ENCODE measurements at regions not wholly inside any gene's neighbourhood (a gene's known extent, or its start where the extent isn't known, plus 50 kb on each side); places are given as distances from the start of the nearest gene placed in this dataset.

DNA sequence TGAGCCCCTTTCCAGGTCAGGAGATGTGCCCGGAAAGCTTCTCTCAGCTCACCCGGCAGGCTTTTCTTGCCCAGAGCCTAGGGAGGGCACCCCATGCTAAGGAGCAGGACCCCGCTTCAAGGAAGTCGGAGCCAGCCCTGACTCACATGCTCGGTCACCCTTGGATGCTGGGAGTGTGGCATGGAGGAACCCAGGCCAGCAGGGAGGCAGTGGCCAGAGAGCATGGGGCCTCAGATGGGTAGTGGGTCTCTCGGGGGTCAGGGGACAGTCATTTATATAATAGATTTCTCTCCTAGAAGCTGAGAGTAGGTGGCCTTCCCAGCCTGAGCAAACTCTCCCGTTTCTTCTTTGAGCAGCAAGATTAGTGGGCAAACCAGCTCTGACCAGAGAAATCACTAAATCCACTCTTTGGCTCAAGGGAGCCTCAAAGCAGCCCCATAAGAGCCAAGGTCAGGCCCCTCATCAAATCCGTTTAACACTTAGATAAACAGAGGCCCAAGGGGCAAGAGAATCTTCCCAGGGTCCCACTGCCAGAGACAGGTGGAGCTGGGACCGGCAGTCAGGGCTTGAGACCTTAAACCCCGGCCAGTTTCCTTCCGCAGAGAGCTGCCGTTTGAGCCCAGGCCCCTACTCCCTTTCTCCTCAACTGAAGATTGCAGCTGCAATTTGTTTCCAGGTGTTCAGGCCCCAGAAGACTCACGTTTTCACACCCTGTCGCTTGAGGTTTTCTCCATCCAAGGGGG is 113.1 kb downstream of the CYP26B1 start (continued):
- no peak for TF ChIP-seq CBX5 (IDR thresholded peaks at IDR 0.05; ENCODE audit: borderline replicate concordance, low read depth)

GRCh38 chr2:72033636-72034035 is 114.0 kb downstream of the CYP26B1 start:
- WGBS (ENCODE audit: insufficient coverage, low coverage, missing lambda C conversion rate), result 7% methylated on average over 8 of the region's 8 CpGs

More at GRCh38 chr2:72033636-72034035, 114.0 kb downstream of the CYP26B1 start:
- POLR2A ChIA-PET, result no interaction called here
- Histone ChIP-seq H3K27ac (ENCODE audit: extremely low read depth, low read depth, low read length) (no peak overlapping the region), H3K9me1 (ENCODE audit: control insufficient read depth, insufficient read depth, low read length) (no peaks in the 10 kb centered on the region), H2AFZ (ENCODE audit: low read depth, low read length) (no peak overlapping the region), H3K9ac (ENCODE audit: insufficient read depth in 1 of 2, low read depth in 2 of 2, low read length in 2 of 2) (no peak overlapping the region), H3K4me1 (replicated peaks in 1 of 2; ENCODE audit: control insufficient read depth in 2 of 2, insufficient read depth in 2 of 2, low read length in 2 of 2) (no peaks in the 10 kb centered on the region; a peak in 1 of 5 replicates), H3K4me2 (ENCODE audit: insufficient read depth, low read length) (no peak overlapping the region), H3K79me2 (ENCODE audit: control insufficient read depth, insufficient read depth, low read length) (no peaks in the 10 kb centered on the region), H3K36me3 (ENCODE audit: control insufficient read depth, insufficient read depth, low read length) (no peaks in the 10 kb centered on the region), H3K9me3 (replicated peaks; ENCODE audit: control insufficient read depth, insufficient read depth, low read depth, low read length) (no peaks in the 10 kb centered on the region), H4K20me1 (replicated peaks; ENCODE audit: control insufficient read depth, insufficient read depth, low read length) (no peaks in the 10 kb centered on the region; the same call in 1 of the 2 replicates), H3K27me3 (ENCODE audit: control insufficient read depth in 2 of 2, insufficient read depth in 2 of 2, low read length in 2 of 2) (peaks cover 0 to 31% of the 10 kb centered on the region in 2 experiments; a peak in 3 of 5 replicates), H3K4me3 (no peak overlapping the region)
- in situ Hi-C loops (cut with MboI) (no loop called here), intact Hi-C loops (cut with micrococcal nuclease) (no loop called here)
- no peak for TF ChIP-seq CCNT2 (IDR thresholded peaks at IDR 0.05; ENCODE audit: borderline replicate concordance, extremely low read depth, insufficient read length, low read depth, low read length)
- TF ChIP-seq BRF1 (IDR thresholded peaks at IDR 0.05; ENCODE audit: borderline replicate concordance, extremely low read depth, insufficient read length), result no peak
- no peak for TF ChIP-seq PURB (CRISPR knock-in tag; IDR thresholded peaks at IDR 0.05; ENCODE audit: low read depth)
- TF ChIP-seq SMARCA5 (IDR thresholded peaks at IDR 0.05), result no peak
- TF ChIP-seq, protein P1, sequence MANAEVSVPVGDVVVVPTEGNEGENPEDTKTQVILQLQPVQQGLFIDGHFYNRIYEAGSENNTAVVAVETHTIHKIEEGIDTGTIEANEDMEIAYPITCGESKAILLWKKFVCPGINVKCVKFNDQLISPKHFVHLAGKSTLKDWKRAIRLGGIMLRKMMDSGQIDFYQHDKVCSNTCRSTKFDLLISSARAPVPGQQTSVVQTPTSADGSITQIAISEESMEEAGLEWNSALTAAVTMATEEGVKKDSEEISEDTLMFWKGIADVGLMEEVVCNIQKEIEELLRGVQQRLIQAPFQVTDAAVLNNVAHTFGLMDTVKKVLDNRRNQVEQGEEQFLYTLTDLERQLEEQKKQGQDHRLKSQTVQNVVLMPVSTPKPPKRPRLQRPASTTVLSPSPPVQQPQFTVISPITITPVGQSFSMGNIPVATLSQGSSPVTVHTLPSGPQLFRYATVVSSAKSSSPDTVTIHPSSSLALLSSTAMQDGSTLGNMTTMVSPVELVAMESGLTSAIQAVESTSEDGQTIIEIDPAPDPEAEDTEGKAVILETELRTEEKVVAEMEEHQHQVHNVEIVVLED (CRISPR knock-in tag; IDR thresholded peaks at IDR 0.05), result no peak
- TF ChIP-seq, protein P2, sequence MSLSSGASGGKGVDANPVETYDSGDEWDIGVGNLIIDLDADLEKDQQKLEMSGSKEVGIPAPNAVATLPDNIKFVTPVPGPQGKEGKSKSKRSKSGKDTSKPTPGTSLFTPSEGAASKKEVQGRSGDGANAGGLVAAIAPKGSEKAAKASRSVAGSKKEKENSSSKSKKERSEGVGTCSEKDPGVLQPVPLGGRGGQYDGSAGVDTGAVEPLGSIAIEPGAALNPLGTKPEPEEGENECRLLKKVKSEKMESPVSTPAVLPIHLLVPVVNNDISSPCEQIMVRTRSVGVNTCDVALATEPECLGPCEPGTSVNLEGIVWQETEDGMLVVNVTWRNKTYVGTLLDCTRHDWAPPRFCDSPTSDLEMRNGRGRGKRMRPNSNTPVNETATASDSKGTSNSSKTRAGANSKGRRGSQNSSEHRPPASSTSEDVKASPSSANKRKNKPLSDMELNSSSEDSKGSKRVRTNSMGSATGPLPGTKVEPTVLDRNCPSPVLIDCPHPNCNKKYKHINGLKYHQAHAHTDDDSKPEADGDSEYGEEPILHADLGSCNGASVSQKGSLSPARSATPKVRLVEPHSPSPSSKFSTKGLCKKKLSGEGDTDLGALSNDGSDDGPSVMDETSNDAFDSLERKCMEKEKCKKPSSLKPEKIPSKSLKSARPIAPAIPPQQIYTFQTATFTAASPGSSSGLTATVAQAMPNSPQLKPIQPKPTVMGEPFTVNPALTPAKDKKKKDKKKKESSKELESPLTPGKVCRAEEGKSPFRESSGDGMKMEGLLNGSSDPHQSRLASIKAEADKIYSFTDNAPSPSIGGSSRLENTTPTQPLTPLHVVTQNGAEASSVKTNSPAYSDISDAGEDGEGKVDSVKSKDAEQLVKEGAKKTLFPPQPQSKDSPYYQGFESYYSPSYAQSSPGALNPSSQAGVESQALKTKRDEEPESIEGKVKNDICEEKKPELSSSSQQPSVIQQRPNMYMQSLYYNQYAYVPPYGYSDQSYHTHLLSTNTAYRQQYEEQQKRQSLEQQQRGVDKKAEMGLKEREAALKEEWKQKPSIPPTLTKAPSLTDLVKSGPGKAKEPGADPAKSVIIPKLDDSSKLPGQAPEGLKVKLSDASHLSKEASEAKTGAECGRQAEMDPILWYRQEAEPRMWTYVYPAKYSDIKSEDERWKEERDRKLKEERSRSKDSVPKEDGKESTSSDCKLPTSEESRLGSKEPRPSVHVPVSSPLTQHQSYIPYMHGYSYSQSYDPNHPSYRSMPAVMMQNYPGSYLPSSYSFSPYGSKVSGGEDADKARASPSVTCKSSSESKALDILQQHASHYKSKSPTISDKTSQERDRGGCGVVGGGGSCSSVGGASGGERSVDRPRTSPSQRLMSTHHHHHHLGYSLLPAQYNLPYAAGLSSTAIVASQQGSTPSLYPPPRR (CRISPR knock-in tag; IDR thresholded peaks at IDR 0.05; ENCODE audit: borderline replicate concordance), result no peak
- DNase-seq (ENCODE audit: extremely low read depth in 1 of 4, low spot score in 3 of 4) (no peak), ATAC-seq (no peak), FAIRE-seq (no peak)
- BruUV-seq (replicated peaks), result no TSS peak
- CTCF ChIA-PET (ENCODE audit: low intra/inter-chr PET ratio), result no interaction called here

Measured in K562 (cell line).